ENCODE measurements at regions not wholly inside any gene's neighbourhood (a gene's known extent, or its start where the extent isn't known, plus 50 kb on each side); places are given as distances from the start of the nearest gene placed in this dataset.

- 80 to 82% methylated on average over 4 of the region's 4 CpGs for WGBS, 2 donors
- no peak for TF ChIP-seq CTCF (IDR thresholded peaks at IDR 0.05)
- Histone ChIP-seq H3K27ac (no peak overlapping the region), H3K4me1 (peaks cover 0 to 13% (median 0%) of the 10 kb centered on the region in 9 donors), H3K36me3 (no peaks in the 10 kb centered on the region), H3K9me3 (no peaks in the 10 kb centered on the region), H3K27me3 (no peaks in the 10 kb centered on the region), H3K4me3 (no peak overlapping the region)
- DNase-seq (no peak), ATAC-seq (no peak)
- intact Hi-C loops (cut with DNase I) = no loop called here
Measured at GRCh38 chr13:39985071-39985470, 329.6 kb downstream of the COG6 start.

- no peak overlapping the region for H3K27ac ChIP-seq
- no peaks in the 10 kb centered on the region for H3K9me3 ChIP-seq
- intact Hi-C loops (cut with DNase I) = no loop called here
- 88 to 91% methylated on average over 6 of the region's 6 CpGs for WGBS, 2 donors
- DNase-seq = no peak
- H3K36me3 ChIP-seq = no peaks in the 10 kb centered on the region
- no peaks in the 10 kb centered on the region for H3K27me3 ChIP-seq
- no peak overlapping the region for H3K4me3 ChIP-seq
- TF ChIP-seq CTCF (IDR thresholded peaks at IDR 0.05) = no peak
- no peak for ATAC-seq
- peaks cover 0 to 3% (median 0%) of the 10 kb centered on the region in 9 donors for H3K4me1 ChIP-seq
Measured at GRCh38 chr13:39988351-39988750, 332.9 kb downstream of the COG6 start.

GRCh38 chr13:39998166-39998565, 342.7 kb downstream of the COG6 start:
- WGBS, 2 donors = 91 to 93% methylated on average over 6 of the region's 6 CpGs
- no peak overlapping the region for H3K27ac ChIP-seq
- no peaks in the 10 kb centered on the region for H3K36me3 ChIP-seq
- no peaks in the 10 kb centered on the region for H3K9me3 ChIP-seq
- H3K27me3 ChIP-seq = no peaks in the 10 kb centered on the region
- TF ChIP-seq CTCF (IDR thresholded peaks at IDR 0.05) = no peak
- H3K4me3 ChIP-seq = no peak overlapping the region
- DNase-seq (no peak), ATAC-seq (no peak)
- intact Hi-C loops (cut with DNase I) = no loop called here
- H3K4me1 ChIP-seq = no peaks in the 10 kb centered on the region

- intact Hi-C loops (cut with DNase I) = no loop called here
- no peak for TF ChIP-seq CTCF (IDR thresholded peaks at IDR 0.05)
- Histone ChIP-seq H3K36me3 (no peaks in the 10 kb centered on the region), H3K9me3 (no peaks in the 10 kb centered on the region), H3K27me3 (no peaks in the 10 kb centered on the region), H3K4me1 (no peaks in the 10 kb centered on the region), H3K27ac (no peak overlapping the region), H3K4me3 (no peak overlapping the region)
- 91 to 93% methylated on average over 5 of the region's 5 CpGs for whole genome bisulfite sequencing, 2 donors
- ATAC-seq = no peak
- DNase-seq = no peak
Measured at GRCh38 chr13:40002016-40002415, 346.6 kb downstream of the COG6 start.

- H3K9me3 ChIP-seq = no peaks in the 10 kb centered on the region
- ATAC-seq (no peak), DNase-seq (no peak)
- TF ChIP-seq CTCF (IDR thresholded peaks at IDR 0.05) = no peak
- peaks cover 0 to 9% (median 0%) of the 10 kb centered on the region in 7 donors for H3K27me3 ChIP-seq
- H3K27ac ChIP-seq = no peak overlapping the region
- no peak overlapping the region for H3K4me3 ChIP-seq
- WGBS, 2 donors = 83 to 88% methylated on average over 2 of the region's 2 CpGs
- H3K36me3 ChIP-seq = no peaks in the 10 kb centered on the region
- intact Hi-C loops (cut with DNase I) = no loop called here
- H3K4me1 ChIP-seq = no peaks in the 10 kb centered on the region
Measured at GRCh38 chr13:40013554-40013953, 358.1 kb downstream of the COG6 start.

Data from heart right ventricle (tissue), 16 donors.